NT2/D1 (cell line): ENCODE measurements at regions not wholly inside any gene's neighbourhood (a gene's known extent, or its start where the extent isn't known, plus 50 kb on each side); places are given as distances from the start of the nearest gene placed in this dataset.

Experiments
- SUZ12 ChIP-seq: IDR thresholded peaks from 2 replicates; pipeline ENCODE4 v1.6.1; 2011; ENCODE audit not compliant: insufficient read length, insufficient read depth; ENCODE audit errors: extremely low read depth
- YY1 ChIP-seq: IDR thresholded peaks from 2 replicates; pipeline ENCODE4 v1.6.1; 2011; ENCODE audit not compliant: insufficient read length, insufficient read depth
- ZNF274 ChIP-seq: IDR thresholded peaks from 2 replicates; pipeline ENCODE4 v1.6.1; 2011; ENCODE audit warnings: mild to moderate bottlenecking, low read depth, low read length

DNA sequence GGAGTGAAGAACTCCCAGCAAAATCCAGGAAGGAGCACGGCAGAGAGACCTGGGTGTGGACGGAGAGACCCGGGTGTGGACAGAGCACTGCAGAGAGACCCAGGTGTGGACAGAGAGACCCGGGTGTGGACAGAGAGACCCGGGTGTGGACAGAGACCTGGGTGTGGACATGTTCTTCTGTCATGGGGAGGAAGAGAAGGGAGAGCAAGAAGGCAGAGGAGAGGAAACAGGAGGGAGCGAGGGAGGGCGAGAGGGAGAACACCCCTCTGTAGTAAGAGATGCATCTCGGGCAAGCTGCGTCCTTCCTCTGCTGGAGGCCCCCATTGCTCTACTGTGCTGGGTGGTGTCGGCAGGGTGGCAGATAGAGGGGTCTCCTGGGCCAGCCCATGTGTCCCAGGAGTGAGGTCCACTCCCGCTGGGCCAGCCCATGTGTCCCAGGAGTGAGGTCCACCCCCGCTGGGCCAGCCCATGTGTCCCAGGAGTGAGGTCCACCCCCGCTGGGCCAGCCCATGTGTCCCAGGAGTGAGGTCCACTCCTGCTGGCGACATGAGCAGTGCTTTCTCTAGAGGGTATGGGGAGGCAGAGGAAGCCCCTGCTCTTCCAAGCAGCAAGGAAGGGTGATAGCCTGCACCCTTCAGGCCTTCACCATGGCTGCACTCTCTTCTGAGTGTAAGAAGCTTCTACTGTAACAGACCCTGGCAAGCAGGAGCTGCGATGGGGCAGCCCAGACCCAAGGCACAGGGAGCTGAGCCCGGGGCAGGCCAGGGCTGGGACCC lies 934.2 kb downstream of the BRD1 start:
- TF ChIP-seq YY1: no peak
- no peak for TF ChIP-seq ZNF274
- no peak for TF ChIP-seq SUZ12
